Ascending aorta (tissue), 2 donors: ENCODE measurements at regions not wholly inside any gene's neighbourhood (a gene's known extent, or its start where the extent isn't known, plus 50 kb on each side); places are given as distances from the start of the nearest gene placed in this dataset.

Experiments used
- DNase-seq, 2 donors: peaks; one replicate each; pipeline ENCODE4 v3.0.0-alpha.2; 2019; ENCODE audit warnings: low spot score in 2 of 2
- H3K27ac ChIP-seq, 2 donors: fragments of 200-600 bp; sonication (generic); one replicate each; pipeline ENCODE4 v1.5.1; 2016 to 2017; ENCODE audit warnings: mild to moderate bottlenecking in 1 of 2
- H3K27me3 ChIP-seq: fragments of 200-600 bp; sonication (generic); one replicate; pipeline ENCODE4 v1.5.1; 2017
- H3K36me3 ChIP-seq, 2 donors: fragments of 200-600 bp; sonication (generic); one replicate each; pipeline ENCODE4 v1.5.1; 2016
- H3K4me1 ChIP-seq, 2 donors: fragments of 200-600 bp; sonication (generic); one replicate each; pipeline ENCODE4 v1.5.1; 2016 to 2017; ENCODE audit warnings: mild to moderate bottlenecking in 1 of 2
- H3K4me3 ChIP-seq, 2 donors: fragments of 200-600 bp; sonication (generic); one replicate each; pipeline ENCODE4 v1.5.1; 2016 to 2017; ENCODE audit warnings: mild to moderate bottlenecking in 1 of 2
- H3K9me3 ChIP-seq, 2 donors: fragments of 200-600 bp; sonication (generic); one replicate each; pipeline ENCODE4 v1.5.1; 2016
- CTCF ChIP-seq, 3 experiments: fragments of 200-600 bp in 2 of 3; fragments of 450-650 bp in 1 of 3; sonication (generic) in 2 of 3; IDR thresholded peaks; one replicate each; pipeline ENCODE4 v1.5.1; 2016 to 2019; ENCODE audit warnings: antibody characterized with exemption in 3 of 3, mild to moderate bottlenecking in 1 of 3, moderate library complexity in 1 of 3
- intact Hi-C: fragments of 100-400 bp; cut with DNase I; formaldehyde crosslinking; loops from one replicate; pipeline ENCODE4 v1.15.1; 2023

GRCh38 chr14:82878951-82879350, 1345.3 kb upstream of the SEL1L start:
- Histone ChIP-seq H3K27me3 (no peaks in the 10 kb centered on the region), H3K36me3 (no peaks in the 10 kb centered on the region), H3K4me1 (no peaks in the 10 kb centered on the region), H3K27ac (no peak overlapping the region), H3K4me3 (no peak overlapping the region), H3K9me3 (no peaks in the 10 kb centered on the region)
- no peak for TF ChIP-seq CTCF (IDR thresholded peaks at IDR 0.05)
- intact Hi-C loops, result no loop called here
- no peak for DNase-seq

GRCh38 chr14:82879949-82880535, 1346.4 kb upstream of the SEL1L start:
- intact Hi-C loops, result no loop called here
- no peaks in the 10 kb centered on the region for H3K4me1 ChIP-seq
- no peak for DNase-seq
- H3K9me3 ChIP-seq, result no peaks in the 10 kb centered on the region
- TF ChIP-seq CTCF (IDR thresholded peaks at IDR 0.05), result no peak
- no peaks in the 10 kb centered on the region for H3K36me3 ChIP-seq
- no peaks in the 10 kb centered on the region for H3K27me3 ChIP-seq
- no peak overlapping the region for H3K27ac ChIP-seq
- H3K4me3 ChIP-seq, result no peak overlapping the region

GRCh38 chr14:82886670-82887069, 1353.0 kb upstream of the SEL1L start:
- H3K4me3 ChIP-seq, result no peak overlapping the region
- TF ChIP-seq CTCF (IDR thresholded peaks at IDR 0.05), result no peak
- no peaks in the 10 kb centered on the region for H3K36me3 ChIP-seq
- intact Hi-C loops, result no loop called here
- DNase-seq, result no peak
- H3K4me1 ChIP-seq, result no peaks in the 10 kb centered on the region
- H3K9me3 ChIP-seq, result no peaks in the 10 kb centered on the region
- H3K27ac ChIP-seq, result no peak overlapping the region
- H3K27me3 ChIP-seq, result no peaks in the 10 kb centered on the region

- Histone ChIP-seq H3K4me1 (no peaks in the 10 kb centered on the region), H3K9me3 (no peaks in the 10 kb centered on the region), H3K4me3 (no peak overlapping the region), H3K27me3 (no peaks in the 10 kb centered on the region), H3K36me3 (no peaks in the 10 kb centered on the region), H3K27ac (no peak overlapping the region)
- no peak for DNase-seq
- no peak for TF ChIP-seq CTCF (IDR thresholded peaks at IDR 0.05)
- intact Hi-C loops, result no loop called here
Observed at GRCh38 chr14:82889701-82890100, 1356.0 kb upstream of the SEL1L start.

- intact Hi-C loops, result no loop called here
- H3K27me3 ChIP-seq, result no peaks in the 10 kb centered on the region
Observed at GRCh38 chr14:82896476-82896875, 1362.8 kb upstream of the SEL1L start.

More at GRCh38 chr14:82896476-82896875, 1362.8 kb upstream of the SEL1L start:
- Histone ChIP-seq H3K4me3 (no peak overlapping the region), H3K27ac (no peak overlapping the region), H3K36me3 (no peaks in the 10 kb centered on the region), H3K4me1 (no peaks in the 10 kb centered on the region), H3K9me3 (no peaks in the 10 kb centered on the region)
- TF ChIP-seq CTCF (IDR thresholded peaks at IDR 0.05), result no peak
- no peak for DNase-seq
